GM18909 (cell line): ENCODE measurements at regions not wholly inside any gene's neighbourhood (a gene's known extent, or its start where the extent isn't known, plus 50 kb on each side); places are given as distances from the start of the nearest gene placed in this dataset.

Source experiments
- ATAC-seq: cut with Tn5 transposase; IDR thresholded peaks from one replicate; pipeline ENCODE4 v1.9.1; 2021; ENCODE audit warnings: mild to moderate bottlenecking; ENCODE audit not compliant: unreplicated experiment, poor library complexity

DNA sequence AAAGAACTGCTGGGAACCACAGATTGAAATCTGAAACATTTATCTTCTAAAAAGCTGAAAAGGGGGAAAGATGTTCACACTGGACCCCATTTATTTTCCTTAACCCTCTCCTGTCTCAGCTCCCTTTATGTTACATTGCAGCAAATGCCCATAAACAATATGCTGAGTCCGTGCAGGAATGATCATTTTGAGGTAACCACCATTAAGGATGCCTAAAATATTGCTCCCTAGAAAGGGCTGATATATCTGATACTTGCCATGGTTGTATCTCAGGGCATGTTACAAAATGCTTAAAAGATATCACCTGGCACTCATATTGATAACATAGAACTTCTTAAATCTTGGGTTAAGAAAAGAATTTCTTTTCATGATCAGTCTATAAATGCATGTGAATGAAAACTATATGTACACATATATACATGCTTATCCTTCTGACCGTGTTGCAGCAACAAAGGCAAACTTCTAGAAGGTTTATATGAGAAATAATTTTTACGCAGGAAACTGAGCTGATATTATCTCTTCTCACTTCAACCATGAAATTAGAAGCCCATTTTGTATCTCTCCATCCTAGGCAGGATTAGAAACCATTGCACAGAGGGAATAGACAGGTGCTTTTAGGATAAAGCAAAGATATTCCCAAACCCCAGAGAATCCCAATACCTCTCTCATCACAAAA is 362.7 kb upstream of the SLC30A5 start:
- ATAC-seq, result no peak

GRCh38 chr5:68732251-68732650 is 361.6 kb upstream of the SLC30A5 start:
- no peak for ATAC-seq

GRCh38 chr5:68734781-68735180 is 359.0 kb upstream of the SLC30A5 start:
- no peak for ATAC-seq

GRCh38 chr5:68738236-68738635 is 355.6 kb upstream of the SLC30A5 start:
- ATAC-seq, result no peak

DNA sequence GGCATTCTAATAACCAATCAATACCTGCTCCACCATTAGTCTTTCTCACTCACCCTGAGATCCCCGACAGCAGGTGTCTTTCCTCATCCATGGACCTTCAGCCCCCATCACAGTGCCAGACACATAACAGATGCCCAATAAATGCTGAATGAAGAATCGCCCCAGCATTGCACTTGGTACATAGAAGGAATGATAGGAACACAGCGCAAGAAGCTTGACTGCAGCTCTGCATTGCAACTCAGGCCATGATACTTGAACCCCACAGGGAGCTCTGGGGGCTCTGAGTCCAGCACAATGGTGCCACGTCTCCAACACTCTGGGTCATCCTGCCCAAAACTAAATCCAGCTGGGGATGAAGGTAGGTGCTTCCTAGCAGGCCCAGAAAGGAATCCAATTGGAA is 355.0 kb upstream of the SLC30A5 start:
- ATAC-seq, result no peak

GRCh38 chr5:68739752-68740151 is 354.1 kb upstream of the SLC30A5 start:
- ATAC-seq, result peak; percentile 90

- peak; percentile 86 for ATAC-seq
Measured at GRCh38 chr5:68740226-68740910, 353.4 kb upstream of the SLC30A5 start.

- no peak for ATAC-seq
Measured at GRCh38 chr5:68744206-68744605, 349.6 kb upstream of the SLC30A5 start.

DNA sequence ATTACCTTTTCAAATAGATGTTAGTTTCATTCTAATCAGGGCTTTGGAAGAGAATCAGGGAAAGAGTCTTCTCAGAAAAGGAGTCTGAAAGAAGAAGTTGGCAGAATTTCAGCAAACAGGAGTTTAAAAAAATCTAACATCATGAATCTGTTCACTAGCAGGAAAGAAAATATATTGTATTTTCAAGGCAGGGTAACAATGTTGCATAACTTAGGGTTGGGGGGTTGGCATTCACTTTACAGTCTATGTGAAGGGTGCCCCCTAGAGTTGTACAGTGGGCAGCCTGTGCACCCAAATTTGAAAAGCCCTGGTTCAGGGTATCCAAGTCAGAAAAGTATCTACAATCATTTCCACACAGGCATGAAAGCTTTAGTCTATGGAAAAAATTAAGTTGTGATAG is 348.4 kb upstream of the SLC30A5 start:
- no peak for ATAC-seq

- ATAC-seq, result no peak
Measured at GRCh38 chr5:68746220-68746619, 347.6 kb upstream of the SLC30A5 start.

GRCh38 chr5:68746643-68747420 is 347.0 kb upstream of the SLC30A5 start:
- no peak for ATAC-seq

GRCh38 chr5:68747521-68747920 is 346.3 kb upstream of the SLC30A5 start:
- no peak for ATAC-seq

- no peak for ATAC-seq
Measured at GRCh38 chr5:68748101-68748500, 345.7 kb upstream of the SLC30A5 start.

GRCh38 chr5:68749077-68749476 is 344.7 kb upstream of the SLC30A5 start:
- no peak for ATAC-seq

DNA sequence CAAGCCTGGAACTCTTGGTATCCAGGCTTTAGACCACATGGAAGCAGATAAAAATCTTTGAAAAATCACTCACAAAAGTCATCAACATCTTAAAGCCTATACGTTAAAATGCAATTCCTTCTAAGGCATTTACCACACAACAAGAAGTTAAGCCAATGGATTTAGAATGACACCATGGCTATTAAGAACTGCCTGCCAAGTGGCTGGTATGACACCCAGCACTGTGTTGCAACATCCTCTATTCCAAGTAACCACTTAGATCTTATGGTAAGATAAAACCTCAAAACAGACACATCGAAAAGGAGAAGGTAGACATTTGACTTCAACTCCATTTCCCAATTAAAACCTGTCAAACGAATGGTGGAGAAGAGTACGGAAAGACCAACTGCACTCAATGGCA is 344.2 kb upstream of the SLC30A5 start:
- ATAC-seq, result no peak

- ATAC-seq, result no peak
Measured at GRCh38 chr5:68751661-68752060, 342.2 kb upstream of the SLC30A5 start.

- ATAC-seq, result no peak
Measured at GRCh38 chr5:68754536-68754935, 339.3 kb upstream of the SLC30A5 start.

- ATAC-seq, result no peak
Measured at GRCh38 chr5:68755293-68755692, 338.5 kb upstream of the SLC30A5 start.

DNA sequence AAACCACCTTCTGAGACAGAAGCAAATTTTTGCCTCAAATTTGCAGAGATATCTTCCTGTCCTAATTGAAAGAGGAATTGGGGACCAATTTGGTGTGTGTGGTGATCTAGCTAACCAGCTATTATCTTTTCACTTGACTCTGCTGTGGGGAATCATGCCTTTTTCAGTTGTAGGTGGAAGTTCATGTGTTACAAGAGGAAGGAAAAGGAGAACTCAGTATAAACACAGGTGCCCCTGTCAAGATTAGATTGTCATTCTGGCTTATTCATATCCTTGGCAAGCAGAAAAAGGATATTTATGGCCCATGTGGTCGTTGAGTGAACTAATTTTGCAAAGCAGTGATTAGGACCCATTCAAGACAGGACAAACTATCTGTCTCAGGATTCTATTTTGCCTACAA is 336.8 kb upstream of the SLC30A5 start:
- ATAC-seq, result no peak

GRCh38 chr5:68757626-68758212 is 336.1 kb upstream of the SLC30A5 start:
- ATAC-seq, result no peak

DNA sequence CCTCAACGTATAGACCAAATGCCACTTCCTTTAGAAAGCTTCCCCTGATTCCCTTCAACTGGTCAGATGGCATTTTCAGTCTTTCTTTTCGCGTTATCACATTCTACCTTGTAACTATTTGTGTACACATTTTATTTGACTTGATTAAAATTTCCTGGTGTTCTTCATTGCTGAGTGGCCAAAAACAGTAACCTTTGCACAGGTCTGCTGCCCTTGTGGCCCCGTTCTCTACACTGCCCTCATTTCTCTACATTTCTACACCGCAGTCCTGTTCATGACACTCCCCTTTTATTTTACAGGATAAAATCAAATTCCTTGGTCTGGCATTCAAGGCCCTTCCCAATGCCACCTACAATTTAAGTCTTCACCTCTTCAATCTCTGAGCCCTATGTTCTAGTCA is 334.2 kb upstream of the SLC30A5 start:
- no peak for ATAC-seq
